Urinary bladder (tissue), 3 donors: ENCODE measurements at regions not wholly inside any gene's neighbourhood (a gene's known extent, or its start where the extent isn't known, plus 50 kb on each side); places are given as distances from the start of the nearest gene placed in this dataset.

ENCODE experiments used
- DNase-seq: peaks from one replicate; pipeline ENCODE4 v3.0.0-alpha.2; 2015; ENCODE audit errors: extremely low spot score
- H3K27ac ChIP-seq: one replicate; pipeline ENCODE4 v1.5.1; 2013; ENCODE audit warnings: low read depth, mild to moderate bottlenecking, moderate library complexity
- H3K36me3 ChIP-seq: one replicate; pipeline ENCODE4 v1.6.1; 2013; ENCODE audit warnings: mild to moderate bottlenecking, moderate library complexity; ENCODE audit not compliant: insufficient read depth
- H3K4me1 ChIP-seq: one replicate; pipeline ENCODE4 v1.6.1; 2013; ENCODE audit warnings: mild to moderate bottlenecking, moderate library complexity; ENCODE audit not compliant: insufficient read depth
- H3K4me3 ChIP-seq: one replicate; pipeline ENCODE4 v1.5.1; 2013; ENCODE audit warnings: low read depth, low read length
- WGBS: extraction: QIAGEN DNeasy Blood & Tissue Kit; methylation state at CpG from one replicate; pipeline ENCODE4 v1.1.7; 2013; 5-methylcytosine and 5-hydroxymethylcytosine counted together
- donor health status: healthy with polysubstance abuse.
- donor health status: healthy.

GRCh38 chr7:125033506-125033905, 103.9 kb upstream of the POT1 start:
- Histone ChIP-seq H3K27ac (no peak overlapping the region), H3K4me3 (no peak overlapping the region), H3K4me1 (no peaks in the 10 kb centered on the region), H3K36me3 (no peaks in the 10 kb centered on the region)
- 66% methylated on average over 9 of the region's 9 CpGs for WGBS
- no peak for DNase-seq

DNA sequence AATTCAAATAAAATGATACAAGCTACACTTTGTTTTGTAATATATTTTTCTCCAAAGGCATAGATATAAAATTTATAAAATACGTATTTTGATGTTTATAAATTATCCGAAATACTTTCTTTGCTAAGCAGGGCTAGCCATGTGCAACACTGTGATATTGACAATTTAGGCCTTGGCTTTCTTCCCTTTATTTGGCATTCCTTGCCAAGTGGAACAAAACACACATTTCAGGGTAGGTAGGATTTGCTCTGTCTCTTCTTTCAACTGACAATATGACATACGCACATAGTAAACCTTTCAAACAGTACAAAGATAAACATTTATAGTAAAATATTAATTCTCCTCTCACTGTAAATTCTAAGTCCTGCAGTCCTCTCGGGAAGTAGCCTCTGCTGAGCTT, 103.3 kb upstream of the POT1 start:
- 21% methylated on average over 4 of the region's 4 CpGs for WGBS
- DNase-seq = no peak
- Histone ChIP-seq H3K4me3 (no peak overlapping the region), H3K4me1 (no peaks in the 10 kb centered on the region), H3K36me3 (no peaks in the 10 kb centered on the region), H3K27ac (no peak overlapping the region)

DNA sequence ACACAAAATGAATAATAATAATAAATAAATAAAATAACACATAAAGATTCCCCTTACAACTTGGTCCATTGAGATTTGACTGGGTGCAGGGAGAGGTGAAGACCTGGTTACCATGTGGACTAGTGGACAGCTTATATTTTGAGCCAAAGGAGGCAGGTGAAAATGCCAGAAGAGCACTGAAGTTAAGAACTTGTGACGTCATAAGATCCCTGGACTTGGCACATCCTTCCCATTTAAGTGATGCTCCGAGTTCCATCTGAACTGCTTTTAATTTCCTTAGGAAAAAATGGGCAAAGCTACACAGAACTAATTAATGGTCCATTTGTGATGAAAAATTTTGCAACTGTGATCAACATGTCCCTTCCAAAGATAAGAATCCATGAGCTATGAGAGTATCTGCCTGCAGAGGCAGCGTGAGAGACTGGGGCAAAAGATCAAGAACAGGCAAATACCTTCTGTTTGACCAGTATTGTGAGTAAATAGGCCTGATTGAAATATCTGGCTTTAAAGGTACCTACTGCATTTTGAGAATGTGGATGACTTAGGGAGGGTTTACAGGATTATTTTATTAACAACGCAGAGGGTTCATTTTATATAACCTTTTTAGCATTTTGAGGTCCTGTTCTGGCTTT, 101.2 kb upstream of the POT1 start:
- Histone ChIP-seq H3K4me3 (no peak overlapping the region), H3K36me3 (no peaks in the 10 kb centered on the region), H3K27ac (no peak overlapping the region), H3K4me1 (no peaks in the 10 kb centered on the region)
- WGBS = 88% methylated on average over 4 of the region's 4 CpGs
- DNase-seq = no peak

DNA sequence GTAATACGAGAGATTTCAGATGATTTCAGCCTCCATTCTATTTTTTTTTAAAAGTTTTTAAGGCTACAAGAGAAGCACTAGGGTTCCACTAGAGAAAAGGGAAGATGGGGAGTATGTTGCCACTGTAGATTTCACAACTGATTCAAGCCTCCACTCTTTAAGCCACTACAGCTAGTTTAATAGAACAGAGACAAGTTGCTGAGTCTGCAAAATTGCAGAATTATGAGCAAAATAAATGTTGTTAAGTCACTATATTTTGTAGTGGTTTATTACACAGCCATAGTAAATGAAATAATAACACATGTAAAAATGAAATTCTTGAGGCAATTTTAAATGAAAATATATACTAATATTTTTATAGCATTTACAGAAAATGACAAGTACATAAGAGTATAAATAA, 96.0 kb upstream of the POT1 start:
- DNase-seq = no peak
- 77% methylated on average over 1 of the region's 1 CpG for WGBS
- H3K4me1 ChIP-seq = no peaks in the 10 kb centered on the region
- H3K36me3 ChIP-seq = no peaks in the 10 kb centered on the region
- no peak overlapping the region for H3K27ac ChIP-seq
- H3K4me3 ChIP-seq = no peak overlapping the region

- no peak for DNase-seq
- Histone ChIP-seq H3K4me1 (no peaks in the 10 kb centered on the region), H3K27ac (no peak overlapping the region), H3K36me3 (no peaks in the 10 kb centered on the region), H3K4me3 (no peak overlapping the region)
- 85% methylated on average over 4 of the region's 4 CpGs for WGBS
Observed at GRCh38 chr7:125020801-125021200, 91.2 kb upstream of the POT1 start.

DNA sequence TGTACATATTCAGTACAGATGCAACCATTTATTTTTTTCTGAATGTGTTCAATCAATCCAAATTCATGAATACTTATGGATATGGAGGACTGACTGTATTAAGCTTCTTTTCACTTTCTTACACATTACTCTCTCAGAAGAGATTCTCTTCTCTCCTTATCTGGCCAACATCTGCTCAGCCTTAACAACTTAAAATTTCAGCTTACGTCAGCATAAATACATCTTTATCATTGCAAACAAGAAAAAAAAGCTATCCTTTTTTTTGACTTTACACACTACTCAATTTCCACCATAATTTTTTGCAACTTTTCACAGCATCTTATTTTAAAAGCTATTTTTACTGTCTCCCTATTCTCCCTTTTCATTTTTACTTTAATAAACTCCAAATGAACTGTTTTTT, 80.9 kb upstream of the POT1 start:
- Histone ChIP-seq H3K4me1 (no peaks in the 10 kb centered on the region), H3K36me3 (no peaks in the 10 kb centered on the region), H3K27ac (no peak overlapping the region), H3K4me3 (no peak overlapping the region)
- no peak for DNase-seq
- 81% methylated on average over 1 of the region's 1 CpG for WGBS

DNA sequence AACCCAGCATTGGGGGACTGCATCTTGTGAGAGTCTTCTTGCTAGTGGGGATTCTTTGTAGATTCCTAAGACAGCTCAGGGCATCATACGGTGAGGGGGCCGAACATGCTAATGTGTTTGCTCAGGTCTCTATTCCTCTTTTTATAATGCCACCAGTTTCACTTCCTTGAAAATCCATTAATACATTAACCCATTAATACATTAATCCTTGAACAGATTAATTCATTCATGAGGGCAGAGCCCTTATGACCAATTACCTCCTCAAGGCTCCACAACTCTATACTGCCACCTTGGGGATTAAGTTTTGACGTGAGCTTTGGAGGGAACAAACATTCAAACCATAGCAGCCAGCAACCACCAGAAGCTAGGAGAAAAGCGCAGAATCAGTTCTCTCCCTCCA, 67.2 kb upstream of the POT1 start:
- H3K36me3 ChIP-seq = no peaks in the 10 kb centered on the region
- no peak overlapping the region for H3K4me3 ChIP-seq
- WGBS = 75% methylated on average over 4 of the region's 4 CpGs
- no peaks in the 10 kb centered on the region for H3K4me1 ChIP-seq
- H3K27ac ChIP-seq = no peak overlapping the region
- DNase-seq = no peak

DNA sequence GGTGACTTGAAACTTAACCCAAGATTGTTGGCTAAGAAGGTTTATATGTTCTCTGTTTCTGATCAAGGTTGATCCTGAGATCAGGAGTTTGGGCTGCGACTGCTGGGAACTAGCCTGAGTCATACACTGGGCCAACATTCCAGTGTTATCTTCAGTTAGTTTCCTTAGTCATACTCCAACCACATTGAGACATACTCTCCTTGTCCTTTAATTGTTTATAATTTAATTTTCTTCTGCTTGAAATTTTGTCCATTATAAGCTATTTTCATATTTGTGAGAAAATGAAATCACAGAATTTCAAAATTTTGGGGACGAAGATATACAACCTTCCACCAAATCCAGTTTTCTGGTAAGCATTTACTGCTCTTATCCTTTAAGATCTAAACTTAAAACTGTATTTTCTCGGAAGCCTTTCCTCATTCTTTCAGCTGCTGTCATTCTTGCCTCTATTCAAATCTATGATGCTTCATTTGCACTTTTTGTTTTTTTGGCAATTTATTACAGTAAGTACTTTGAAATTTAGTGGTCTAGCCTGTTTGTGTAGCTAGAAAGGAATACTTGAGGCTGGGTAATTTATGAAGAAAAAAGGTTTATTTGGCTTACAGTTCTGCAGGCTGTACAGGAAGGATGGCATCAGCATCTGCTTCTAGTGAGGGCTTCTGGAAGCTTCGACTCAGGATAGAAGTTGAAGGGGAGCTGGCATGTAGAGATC, 63.4 kb upstream of the POT1 start:
- DNase-seq = no peak
- Histone ChIP-seq H3K27ac (no peak overlapping the region), H3K36me3 (no peaks in the 10 kb centered on the region), H3K4me1 (no peaks in the 10 kb centered on the region), H3K4me3 (no peak overlapping the region)
- 63% methylated on average over 4 of the region's 4 CpGs for WGBS

DNA sequence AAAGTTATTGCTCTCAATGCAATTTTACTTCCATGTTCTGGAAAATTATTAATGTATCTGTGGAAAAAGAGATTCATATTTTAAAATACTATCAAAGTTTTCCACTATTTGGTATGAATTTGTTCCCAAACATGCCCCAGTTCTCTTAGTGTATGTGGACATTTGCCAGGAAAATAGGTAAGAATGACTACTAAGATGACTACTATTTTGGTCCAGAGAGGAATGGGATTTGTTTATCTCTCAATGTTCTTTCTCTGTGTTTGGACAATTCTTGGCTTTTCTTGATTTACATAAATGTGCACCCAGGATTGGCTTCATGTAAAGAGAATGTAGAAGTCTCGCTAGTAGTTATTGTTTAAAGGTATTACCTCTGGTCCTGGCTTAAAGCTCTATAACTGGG, 60.3 kb upstream of the POT1 start:
- Histone ChIP-seq H3K36me3 (no peaks in the 10 kb centered on the region), H3K4me3 (no peak overlapping the region), H3K27ac (no peak overlapping the region), H3K4me1 (no peaks in the 10 kb centered on the region)
- no peak for DNase-seq
- WGBS = 63% methylated on average over 1 of the region's 1 CpG
